Choroid plexus epithelial cell (primary cell): ENCODE measurements at regions not wholly inside any gene's neighbourhood (a gene's known extent, or its start where the extent isn't known, plus 50 kb on each side); places are given as distances from the start of the nearest gene placed in this dataset.
"Not testable (repeated sequence)": the region's sequence is repeated elsewhere in the genome, so short reads cannot be mapped to it uniquely, and the experiment has no call there.

Source experiments
- DNase-seq: peaks from one replicate; pipeline ENCODE4 v3.0.0-alpha.2; 2010; ENCODE audit warnings: low read depth
- H3K4me3 ChIP-seq: 2 replicates; pipeline ENCODE4 v1.5.1; 2011; ENCODE audit warnings: low read depth, mild to moderate bottlenecking, control low read depth, low read length, moderate library complexity
- TF ChIP-seq, protein P1 (sequence below): conservative IDR thresholded peaks from 2 replicates; pipeline ENCODE4 v1.5.1; 2011; ENCODE audit warnings: low read depth, mild to moderate bottlenecking, control low read depth, inconsistent platforms, low read length, moderate library complexity

DNA sequence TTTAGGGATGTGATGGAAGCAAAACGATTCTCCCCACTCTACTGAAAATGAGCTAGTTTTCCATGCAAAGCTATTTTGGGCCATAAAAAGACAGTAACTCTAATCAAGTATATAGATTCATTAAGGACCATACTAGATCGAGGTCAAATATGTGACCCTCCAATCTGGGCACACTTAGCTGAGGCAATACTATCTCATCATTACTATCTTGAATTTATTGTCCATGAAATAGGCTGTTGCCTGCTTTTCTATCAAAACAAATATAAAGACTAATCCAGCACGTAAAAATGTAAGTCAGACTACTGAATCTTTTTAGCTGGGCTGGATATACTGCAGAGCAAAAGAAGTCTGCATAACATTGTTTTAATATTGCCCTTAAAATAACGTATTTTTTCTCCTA, 943.1 kb downstream of the NR2F1-AS1 start:
- DNase-seq = no peak
- TF ChIP-seq, protein P1, sequence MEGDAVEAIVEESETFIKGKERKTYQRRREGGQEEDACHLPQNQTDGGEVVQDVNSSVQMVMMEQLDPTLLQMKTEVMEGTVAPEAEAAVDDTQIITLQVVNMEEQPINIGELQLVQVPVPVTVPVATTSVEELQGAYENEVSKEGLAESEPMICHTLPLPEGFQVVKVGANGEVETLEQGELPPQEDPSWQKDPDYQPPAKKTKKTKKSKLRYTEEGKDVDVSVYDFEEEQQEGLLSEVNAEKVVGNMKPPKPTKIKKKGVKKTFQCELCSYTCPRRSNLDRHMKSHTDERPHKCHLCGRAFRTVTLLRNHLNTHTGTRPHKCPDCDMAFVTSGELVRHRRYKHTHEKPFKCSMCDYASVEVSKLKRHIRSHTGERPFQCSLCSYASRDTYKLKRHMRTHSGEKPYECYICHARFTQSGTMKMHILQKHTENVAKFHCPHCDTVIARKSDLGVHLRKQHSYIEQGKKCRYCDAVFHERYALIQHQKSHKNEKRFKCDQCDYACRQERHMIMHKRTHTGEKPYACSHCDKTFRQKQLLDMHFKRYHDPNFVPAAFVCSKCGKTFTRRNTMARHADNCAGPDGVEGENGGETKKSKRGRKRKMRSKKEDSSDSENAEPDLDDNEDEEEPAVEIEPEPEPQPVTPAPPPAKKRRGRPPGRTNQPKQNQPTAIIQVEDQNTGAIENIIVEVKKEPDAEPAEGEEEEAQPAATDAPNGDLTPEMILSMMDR = no peak
- H3K4me3 ChIP-seq = no peak overlapping the region

- H3K4me3 ChIP-seq = no peak overlapping the region
- TF ChIP-seq, protein P1 = no peak
- no peak for DNase-seq
Measured at GRCh38 chr5:92637247-92637646, 943.8 kb downstream of the NR2F1-AS1 start.

DNA sequence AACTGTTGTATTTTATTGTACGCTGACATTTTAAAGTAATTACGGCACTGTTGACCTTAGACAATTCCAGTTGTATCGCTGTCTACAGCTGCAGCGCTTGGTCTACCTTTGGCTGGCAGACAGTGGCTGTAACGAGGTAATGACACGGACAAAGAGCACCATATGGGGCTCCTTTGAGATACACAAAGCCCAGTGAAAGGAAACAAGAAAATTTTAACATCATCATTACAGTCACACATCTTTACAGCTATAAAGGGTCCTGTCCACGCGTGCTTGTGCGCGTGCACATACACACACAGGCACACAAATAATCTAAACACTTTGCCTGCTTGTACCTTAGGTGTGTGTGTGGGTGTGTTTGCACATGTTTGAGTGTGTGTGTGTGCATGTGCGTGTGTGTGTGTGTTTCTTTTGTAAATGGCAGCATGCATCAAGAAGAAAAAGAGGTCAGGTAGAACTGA, 946.0 kb downstream of the NR2F1-AS1 start:
- no peak overlapping the region for H3K4me3 ChIP-seq
- TF ChIP-seq, protein P1 = no peak
- DNase-seq = no peak

DNA sequence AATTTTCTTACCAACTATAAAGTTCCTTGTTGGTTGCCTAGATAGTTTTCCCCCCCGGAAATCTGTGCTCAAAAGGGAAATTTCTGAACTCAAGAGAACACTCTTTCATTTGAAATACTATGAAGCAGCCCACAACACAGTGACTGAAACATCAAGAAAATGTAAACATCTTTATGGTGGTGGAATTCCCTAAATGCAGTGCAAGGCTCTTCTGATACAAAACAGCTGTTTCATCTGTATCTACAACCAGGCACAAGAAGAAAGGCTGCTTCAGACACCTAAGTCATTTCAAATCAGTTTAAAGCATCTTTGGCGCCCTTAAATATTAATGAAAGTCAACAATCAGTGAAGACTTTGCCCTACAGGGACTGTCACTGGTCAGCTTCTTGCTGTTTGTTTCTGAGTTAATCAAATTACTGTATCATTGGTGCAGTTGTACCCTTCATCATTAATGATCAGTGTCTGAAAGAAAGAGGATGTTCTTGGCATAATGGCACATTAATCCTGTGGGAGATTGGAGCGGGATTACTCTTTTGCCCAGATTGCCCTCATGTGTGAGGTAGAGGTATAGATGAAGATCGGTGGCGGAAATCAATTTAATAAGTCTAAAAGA, 947.0 kb downstream of the NR2F1-AS1 start:
- TF ChIP-seq, protein P1 = no peak
- no peak overlapping the region for H3K4me3 ChIP-seq
- peak; percentile 12 for DNase-seq

GRCh38 chr5:92633176-92633575, 947.8 kb downstream of the NR2F1-AS1 start:
- TF ChIP-seq, protein P1 = no peak
- no peak for DNase-seq
- no peak overlapping the region for H3K4me3 ChIP-seq

DNA sequence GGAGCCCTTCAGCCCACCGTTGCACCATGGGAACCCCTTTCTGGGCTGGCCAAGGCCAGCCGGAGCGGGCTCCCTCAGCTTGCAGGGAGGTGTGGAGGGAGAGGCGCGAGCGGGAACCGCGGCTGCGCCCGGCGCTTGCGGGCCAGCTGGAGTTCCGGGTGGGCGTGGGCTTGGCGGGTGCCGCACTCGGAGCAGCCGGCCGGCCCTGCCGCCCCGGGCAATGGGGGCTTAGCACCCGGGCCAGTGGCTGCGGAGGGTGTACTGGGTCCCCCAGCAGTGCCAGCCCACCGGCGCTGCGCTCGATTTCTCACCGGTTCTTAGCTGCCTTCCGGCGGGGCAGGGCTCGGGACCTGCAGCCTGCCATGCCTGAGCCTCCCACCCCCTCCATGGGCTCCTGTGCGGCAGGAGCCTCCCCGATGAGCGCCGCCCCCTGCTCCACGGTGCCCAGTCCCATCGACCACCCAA, 949.8 kb downstream of the NR2F1-AS1 start:
- not testable (repeated sequence) for H3K4me3 ChIP-seq, DNase-seq

- no peak for DNase-seq
- H3K4me3 ChIP-seq = no peak overlapping the region
- TF ChIP-seq, protein P1 = no peak
Measured at GRCh38 chr5:92629574-92629973, 951.4 kb downstream of the NR2F1-AS1 start.
